ENCODE measurements at regions not wholly inside any gene's neighbourhood (a gene's known extent, or its start where the extent isn't known, plus 50 kb on each side); places are given as distances from the start of the nearest gene placed in this dataset.

DNA sequence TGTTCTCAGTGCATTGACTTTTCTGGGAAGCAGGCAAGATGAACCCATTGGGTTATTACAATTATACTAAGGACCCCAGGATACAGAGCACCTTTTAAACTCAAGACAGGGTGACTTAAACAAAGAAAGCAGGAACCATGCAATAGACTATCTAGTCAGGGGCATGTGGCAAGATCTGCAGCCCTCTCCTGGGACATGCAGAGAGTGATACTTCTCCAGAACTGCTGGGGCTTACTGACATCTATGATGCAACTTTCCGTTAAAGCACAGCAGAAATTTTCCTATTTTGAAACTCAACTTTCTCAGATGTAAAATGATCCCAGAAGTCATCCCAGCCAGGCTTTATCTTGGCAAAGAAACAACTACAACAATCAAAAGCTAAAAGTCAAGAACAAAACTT, 162.2 kb upstream of the HNMT start:
- H3K9ac ChIP-seq (ENCODE audit: low read depth, low read length) = no peak overlapping the region
- no peak overlapping the region for H3K18ac ChIP-seq (ENCODE audit: low read depth, low read length)
- no peak overlapping the region for H3K56ac ChIP-seq (ENCODE audit: extremely low read depth, insufficient read depth, low read length)
- H2AK5ac ChIP-seq (ENCODE audit: low read depth, low read length) = no peak overlapping the region
- H2BK5ac ChIP-seq (ENCODE audit: low read depth, low read length, poor library complexity, severe bottlenecking) = no peak overlapping the region
- H3K4me3 ChIP-seq (ENCODE audit: insufficient read depth, low read depth, low read length) = no peak overlapping the region
- no peak overlapping the region for H2BK15ac ChIP-seq (ENCODE audit: low read depth, low read length)
- intact Hi-C loops (cut with micrococcal nuclease) = no loop called here
- no TSS peak for BruUV-seq (replicated peaks)
- no peak overlapping the region for H2AK9ac ChIP-seq (replicated peaks; ENCODE audit: low read depth, low read length, poor library complexity)
- no peak for TF ChIP-seq MXI1 (IDR thresholded peaks at IDR 0.05; ENCODE audit: borderline replicate concordance, low read depth, low read length)
- TF ChIP-seq, protein P1, sequence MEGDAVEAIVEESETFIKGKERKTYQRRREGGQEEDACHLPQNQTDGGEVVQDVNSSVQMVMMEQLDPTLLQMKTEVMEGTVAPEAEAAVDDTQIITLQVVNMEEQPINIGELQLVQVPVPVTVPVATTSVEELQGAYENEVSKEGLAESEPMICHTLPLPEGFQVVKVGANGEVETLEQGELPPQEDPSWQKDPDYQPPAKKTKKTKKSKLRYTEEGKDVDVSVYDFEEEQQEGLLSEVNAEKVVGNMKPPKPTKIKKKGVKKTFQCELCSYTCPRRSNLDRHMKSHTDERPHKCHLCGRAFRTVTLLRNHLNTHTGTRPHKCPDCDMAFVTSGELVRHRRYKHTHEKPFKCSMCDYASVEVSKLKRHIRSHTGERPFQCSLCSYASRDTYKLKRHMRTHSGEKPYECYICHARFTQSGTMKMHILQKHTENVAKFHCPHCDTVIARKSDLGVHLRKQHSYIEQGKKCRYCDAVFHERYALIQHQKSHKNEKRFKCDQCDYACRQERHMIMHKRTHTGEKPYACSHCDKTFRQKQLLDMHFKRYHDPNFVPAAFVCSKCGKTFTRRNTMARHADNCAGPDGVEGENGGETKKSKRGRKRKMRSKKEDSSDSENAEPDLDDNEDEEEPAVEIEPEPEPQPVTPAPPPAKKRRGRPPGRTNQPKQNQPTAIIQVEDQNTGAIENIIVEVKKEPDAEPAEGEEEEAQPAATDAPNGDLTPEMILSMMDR (conservative IDR thresholded peaks at IDR 0.05; ENCODE audit: low read depth, low read length) = no peak
- TF ChIP-seq RFX5 (IDR thresholded peaks at IDR 0.05; ENCODE audit: low read depth, low read length) = no peak
- no peak for TF ChIP-seq NFE2L2 (IDR thresholded peaks at IDR 0.05; ENCODE audit: low read depth, low read length)
- TF ChIP-seq FOS (IDR thresholded peaks at IDR 0.05; ENCODE audit: low read depth, low read length) = no peak
- no peak for TF ChIP-seq RAD21 (IDR thresholded peaks at IDR 0.05; ENCODE audit: low read length)
- TF ChIP-seq POLR2A (IDR thresholded peaks at IDR 0.05; ENCODE audit: low read depth, low read length) = no peak
- TF ChIP-seq MAZ (IDR thresholded peaks at IDR 0.05; ENCODE audit: borderline replicate concordance, low read depth, low read length) = no peak
- TF ChIP-seq SMC3 (IDR thresholded peaks at IDR 0.05; ENCODE audit: low read depth, low read length) = no peak
- TF ChIP-seq BHLHE40 (IDR thresholded peaks at IDR 0.05; ENCODE audit: low read depth, low read length) = no peak
- TF ChIP-seq CEBPB (IDR thresholded peaks at IDR 0.05; ENCODE audit: low read depth, low read length) = no peak
- TF ChIP-seq, protein P2, sequence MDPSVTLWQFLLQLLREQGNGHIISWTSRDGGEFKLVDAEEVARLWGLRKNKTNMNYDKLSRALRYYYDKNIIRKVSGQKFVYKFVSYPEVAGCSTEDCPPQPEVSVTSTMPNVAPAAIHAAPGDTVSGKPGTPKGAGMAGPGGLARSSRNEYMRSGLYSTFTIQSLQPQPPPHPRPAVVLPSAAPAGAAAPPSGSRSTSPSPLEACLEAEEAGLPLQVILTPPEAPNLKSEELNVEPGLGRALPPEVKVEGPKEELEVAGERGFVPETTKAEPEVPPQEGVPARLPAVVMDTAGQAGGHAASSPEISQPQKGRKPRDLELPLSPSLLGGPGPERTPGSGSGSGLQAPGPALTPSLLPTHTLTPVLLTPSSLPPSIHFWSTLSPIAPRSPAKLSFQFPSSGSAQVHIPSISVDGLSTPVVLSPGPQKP (IDR thresholded peaks at IDR 0.05; ENCODE audit: borderline replicate concordance, low read depth, low read length) = no peak
- no peak for TF ChIP-seq CHD1 (IDR thresholded peaks at IDR 0.05; ENCODE audit: low read depth, low read length)
- TF ChIP-seq, protein P3, sequence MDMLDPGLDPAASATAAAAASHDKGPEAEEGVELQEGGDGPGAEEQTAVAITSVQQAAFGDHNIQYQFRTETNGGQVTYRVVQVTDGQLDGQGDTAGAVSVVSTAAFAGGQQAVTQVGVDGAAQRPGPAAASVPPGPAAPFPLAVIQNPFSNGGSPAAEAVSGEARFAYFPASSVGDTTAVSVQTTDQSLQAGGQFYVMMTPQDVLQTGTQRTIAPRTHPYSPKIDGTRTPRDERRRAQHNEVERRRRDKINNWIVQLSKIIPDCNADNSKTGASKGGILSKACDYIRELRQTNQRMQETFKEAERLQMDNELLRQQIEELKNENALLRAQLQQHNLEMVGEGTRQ (IDR thresholded peaks at IDR 0.05; ENCODE audit: low read depth, low read length) = no peak
- TF ChIP-seq RCOR1 (IDR thresholded peaks at IDR 0.05; ENCODE audit: insufficient replicate concordance, low read length) = no peak
- TF ChIP-seq MAFK (IDR thresholded peaks at IDR 0.05; ENCODE audit: low read depth, low read length) = no peak
- H3K36me3 ChIP-seq (ENCODE audit: control insufficient read depth, insufficient read depth, low read length) = no peaks in the 10 kb centered on the region
- H2AFZ ChIP-seq (replicated peaks; ENCODE audit: low read length, poor library complexity) = no peak overlapping the region
- no peaks in the 10 kb centered on the region for H4K20me1 ChIP-seq (ENCODE audit: insufficient read depth, low read length)
- 20% methylated on average over 1 of the region's 1 CpG; no CpG with 5 or more reads in 1 of the 2 experiments for WGBS, 2 experiments (ENCODE audit: extremely low coverage in 2 of 2, insufficient read length in 1 of 2)
- peaks cover 7% of the 10 kb centered on the region for H3K9me3 ChIP-seq (ENCODE audit: control insufficient read depth, insufficient read depth, low read length)
- no peak overlapping the region for H3K4ac ChIP-seq (ENCODE audit: low read depth, low read length)
- H4K5ac ChIP-seq (ENCODE audit: low read depth, low read length) = no peak overlapping the region
- no peak overlapping the region for H3K14ac ChIP-seq (replicated peaks; ENCODE audit: low read depth, low read length)
- DNase-seq = no peak
- H2BK120ac ChIP-seq (ENCODE audit: low read depth, low read length) = no peak overlapping the region
- no peak overlapping the region for H2BK20ac ChIP-seq (ENCODE audit: low read depth, low read length)
- H3K4me1 ChIP-seq (ENCODE audit: control insufficient read depth, insufficient read depth, low read length) = no peaks in the 10 kb centered on the region
- no peaks in the 10 kb centered on the region for H3K27me3 ChIP-seq (ENCODE audit: control insufficient read depth, insufficient read depth, low read length)
- H3K23ac ChIP-seq (ENCODE audit: low read depth, low read length) = no peak overlapping the region
- POLR2A ChIA-PET (ENCODE audit: unreplicated experiment) = no interaction called here
- no peak overlapping the region for H4K91ac ChIP-seq (ENCODE audit: insufficient read depth, low read depth, low read length)
- CTCF ChIA-PET = no interaction called here
- dilution Hi-C loops (cut with HindIII; ENCODE audit: low sequenced_read_pairs, unreplicated experiment) = no loop called here
- H3K79me1 ChIP-seq (ENCODE audit: low read depth in 1 of 2, low read length in 2 of 2) = no peaks in the 10 kb centered on the region
- H3K9me1 ChIP-seq (ENCODE audit: insufficient read depth, low read length) = no peaks in the 10 kb centered on the region
- no peak overlapping the region for H4K8ac ChIP-seq (ENCODE audit: low read depth in 2 of 2, low read length in 2 of 2)
- no peak for ATAC-seq (ENCODE audit: low read depth)
- no peak overlapping the region for H3K27ac ChIP-seq (ENCODE audit: insufficient read depth, low read length)
- no peak overlapping the region for H3K4me2 ChIP-seq (ENCODE audit: low read depth, low read length)
- in situ Hi-C loops (cut with MboI; ENCODE audit: low sequenced_read_pairs) = no loop called here

All from IMR-90 (cell line).